GM18870 (cell line): ENCODE measurements at regions not wholly inside any gene's neighbourhood (a gene's known extent, or its start where the extent isn't known, plus 50 kb on each side); places are given as distances from the start of the nearest gene placed in this dataset.

ENCODE experiments used
- ATAC-seq: cut with Tn5 transposase; IDR thresholded peaks from one replicate; pipeline ENCODE4 v1.9.1; 2021; ENCODE audit warnings: moderate library complexity; ENCODE audit not compliant: unreplicated experiment

DNA sequence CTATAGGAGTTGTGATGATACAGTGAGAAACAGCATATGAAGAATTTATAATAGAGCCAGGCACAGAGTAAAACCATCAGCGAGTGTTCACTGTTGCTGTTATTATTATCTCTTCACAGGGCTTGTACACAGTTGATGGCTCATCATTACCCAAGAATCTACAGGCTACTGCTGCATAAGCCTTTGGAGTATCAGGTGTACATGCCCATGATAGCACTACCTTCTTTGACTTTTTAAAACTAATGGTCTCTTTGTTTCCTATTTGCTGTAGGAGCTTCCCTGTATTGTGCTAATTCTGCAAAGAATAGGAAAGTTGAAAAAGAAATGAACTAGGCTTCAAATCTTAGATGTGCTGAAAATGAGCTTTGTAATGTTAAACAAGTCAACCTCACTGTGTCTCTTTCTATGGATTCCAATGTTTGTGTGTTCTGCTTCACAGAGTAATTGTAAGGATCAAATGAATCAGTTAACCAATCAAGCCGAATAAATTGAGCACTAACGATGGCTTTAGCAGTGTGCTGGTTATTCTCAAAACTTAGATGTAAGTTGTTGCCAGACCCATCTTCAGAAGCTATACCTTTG lies 138.8 kb downstream of the TUSC7 start:
- no peak for ATAC-seq

DNA sequence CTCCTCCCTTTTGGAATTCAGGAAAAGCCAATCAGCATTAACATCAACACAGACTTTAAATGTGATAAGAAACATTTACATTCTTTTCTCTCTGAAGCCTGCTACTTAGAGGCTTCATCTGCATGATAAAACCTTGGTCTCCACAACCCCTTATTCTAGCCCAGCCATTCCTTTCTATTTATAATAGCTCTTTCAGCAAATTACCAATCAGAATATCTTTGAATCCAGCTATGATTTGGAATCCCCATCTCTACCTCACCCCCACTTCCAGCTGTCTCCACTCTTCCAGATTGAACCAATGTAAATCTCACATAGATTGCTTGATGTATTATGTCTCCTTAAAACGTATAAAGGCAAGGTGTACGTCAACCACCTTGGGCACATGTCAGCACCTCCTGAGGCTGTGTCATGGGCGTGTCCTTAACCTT lies 139.7 kb downstream of the TUSC7 start:
- ATAC-seq, result no peak

DNA sequence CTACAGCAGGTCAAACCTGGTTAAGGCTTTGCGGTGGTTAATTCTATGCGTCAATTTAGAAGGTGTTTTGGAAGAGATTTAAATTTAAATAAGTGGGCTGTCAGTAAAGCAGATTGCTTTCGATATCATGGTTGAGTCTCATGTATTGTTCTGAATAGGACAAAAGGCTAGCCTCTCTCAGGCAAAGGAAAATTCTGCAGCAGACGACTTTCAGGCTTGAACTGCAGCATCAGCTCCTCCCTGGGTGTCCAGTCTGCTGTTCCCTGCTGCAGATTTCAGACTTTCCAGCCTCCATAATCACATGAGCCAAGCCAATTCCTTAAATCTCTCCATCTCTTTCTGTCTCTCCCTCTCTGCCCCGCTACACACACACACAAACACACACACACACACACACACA lies 143.2 kb downstream of the TUSC7 start:
- ATAC-seq, result no peak

DNA sequence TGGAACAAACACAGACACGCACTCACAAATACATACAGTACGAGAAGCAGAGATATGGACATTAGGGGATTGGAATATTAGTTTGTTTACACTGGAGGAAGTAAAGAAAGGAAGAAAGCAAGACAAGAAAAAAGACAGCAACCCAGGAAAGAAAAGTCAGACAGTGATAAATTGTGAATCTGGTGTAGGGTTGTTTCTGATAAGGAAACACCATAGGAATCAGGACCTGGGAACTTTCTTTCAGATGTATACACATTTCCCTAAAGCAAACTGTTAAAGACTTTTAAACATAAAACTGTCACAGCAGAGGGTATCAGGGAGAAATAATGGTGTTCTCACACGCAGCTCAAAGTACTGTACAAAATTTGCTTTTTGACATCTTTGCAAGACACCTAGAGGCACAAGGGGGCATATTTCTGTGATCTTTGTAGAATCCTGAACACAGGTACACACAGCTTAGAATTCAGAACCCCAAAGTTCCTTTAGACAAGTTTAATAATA lies 153.7 kb downstream of the TUSC7 start:
- no peak for ATAC-seq

DNA sequence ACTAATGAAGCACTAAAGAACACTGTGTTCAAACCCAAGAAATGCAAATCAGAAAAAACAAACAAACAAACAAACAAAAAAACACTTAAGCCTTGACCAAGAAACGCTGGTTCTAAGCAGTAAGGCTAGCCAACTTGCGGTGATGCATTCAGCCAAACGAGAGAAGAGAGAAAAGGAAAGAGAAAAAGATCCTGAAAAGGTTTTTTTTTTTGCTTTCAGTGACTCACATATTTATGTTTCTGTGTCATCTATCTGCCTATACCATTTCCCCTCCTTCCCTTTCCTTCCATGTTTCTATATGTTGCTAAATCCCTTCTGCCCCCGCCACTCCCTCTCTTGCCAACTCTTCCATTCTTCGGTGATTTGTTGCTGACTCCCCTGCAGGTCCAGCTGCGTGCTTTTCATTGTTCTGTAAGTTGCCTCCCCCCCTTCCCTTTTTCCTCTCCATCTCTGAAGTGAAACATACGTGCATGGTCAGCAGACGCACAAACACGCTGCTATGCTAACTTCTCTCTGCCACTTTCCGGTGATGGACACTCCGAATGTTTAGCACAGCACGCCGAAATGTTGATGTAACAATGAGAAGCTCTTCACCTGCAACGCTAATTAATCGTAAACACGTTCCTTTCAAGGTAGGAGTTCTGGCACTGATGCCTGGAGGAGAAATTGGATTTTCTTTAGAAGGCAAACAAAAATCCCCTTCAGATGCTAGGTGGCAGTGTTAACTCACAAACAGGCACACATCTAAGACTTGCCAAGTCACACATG lies 154.4 kb downstream of the TUSC7 start:
- peak; percentile 58 for ATAC-seq

DNA sequence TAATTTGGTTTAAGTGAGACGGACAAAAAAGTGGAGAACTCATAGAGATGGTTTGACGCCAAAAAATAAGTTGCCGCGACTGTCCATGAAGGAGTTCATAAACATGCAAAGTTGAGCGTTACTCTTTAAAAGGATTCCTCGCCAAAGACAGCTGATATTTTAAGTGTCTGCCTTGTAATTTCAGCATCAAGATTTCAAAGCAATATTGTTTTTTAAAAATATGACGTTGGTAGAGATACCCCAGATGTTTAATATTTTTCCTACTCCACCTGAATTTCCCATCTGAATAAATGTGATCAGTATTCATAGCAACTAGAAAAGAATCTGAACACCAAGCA lies 155.0 kb downstream of the TUSC7 start:
- no peak for ATAC-seq

DNA sequence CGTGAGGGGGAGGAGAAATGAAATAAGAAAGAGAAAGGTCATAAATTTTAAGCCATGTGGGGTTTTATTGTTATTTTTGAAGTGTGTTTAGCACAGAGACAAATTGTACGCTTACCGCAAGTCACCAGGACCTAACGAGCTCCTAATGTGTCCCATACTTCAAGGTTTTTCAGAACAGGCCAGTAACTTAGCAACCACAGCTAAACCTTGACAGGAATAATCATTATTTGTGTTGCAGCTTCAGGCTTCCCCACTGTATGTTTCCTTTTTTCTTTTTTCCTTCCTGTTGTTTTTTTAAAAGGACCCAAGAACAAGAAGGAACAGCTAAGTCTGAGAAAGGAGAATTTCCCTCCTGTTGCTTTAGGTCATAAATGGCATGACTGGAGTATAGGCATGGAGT lies 160.8 kb downstream of the TUSC7 start:
- no peak for ATAC-seq

DNA sequence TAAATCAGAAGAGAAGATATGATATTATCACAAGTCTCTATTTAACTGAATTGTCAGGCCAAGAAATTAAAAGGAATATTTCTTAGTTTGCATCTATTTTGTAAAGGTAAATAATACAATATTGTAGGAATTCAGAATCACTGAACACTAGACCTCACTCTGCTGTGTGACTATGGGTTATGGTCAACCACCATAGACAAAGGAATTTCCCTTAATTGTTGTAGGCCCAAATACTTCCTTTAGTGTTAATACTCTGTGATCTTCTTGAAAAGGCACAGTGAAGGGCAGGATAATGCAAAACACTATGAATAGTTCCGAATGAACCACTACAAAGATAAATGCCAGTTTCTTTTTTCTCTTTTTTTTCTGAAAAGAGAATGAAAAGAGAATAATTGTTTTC lies 162.3 kb downstream of the TUSC7 start:
- ATAC-seq, result no peak

DNA sequence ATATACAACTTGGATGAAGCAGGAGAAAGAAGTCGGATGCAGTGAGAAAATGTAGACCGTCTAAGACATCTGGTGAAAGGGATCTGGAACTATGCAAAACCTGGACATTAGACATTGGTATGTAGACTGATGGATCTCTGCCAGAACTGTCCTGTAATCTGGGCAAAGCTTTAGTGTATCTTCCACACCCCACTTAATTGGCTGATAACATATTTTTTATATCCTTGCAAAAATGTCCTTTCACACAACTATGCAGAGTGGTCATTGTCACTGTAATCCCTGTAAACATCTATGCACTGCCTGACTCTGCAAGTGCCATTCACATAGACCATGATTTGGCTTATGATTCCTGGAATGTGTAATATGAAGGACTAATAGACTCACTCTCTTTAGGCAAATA lies 163.1 kb downstream of the TUSC7 start:
- ATAC-seq, result no peak

DNA sequence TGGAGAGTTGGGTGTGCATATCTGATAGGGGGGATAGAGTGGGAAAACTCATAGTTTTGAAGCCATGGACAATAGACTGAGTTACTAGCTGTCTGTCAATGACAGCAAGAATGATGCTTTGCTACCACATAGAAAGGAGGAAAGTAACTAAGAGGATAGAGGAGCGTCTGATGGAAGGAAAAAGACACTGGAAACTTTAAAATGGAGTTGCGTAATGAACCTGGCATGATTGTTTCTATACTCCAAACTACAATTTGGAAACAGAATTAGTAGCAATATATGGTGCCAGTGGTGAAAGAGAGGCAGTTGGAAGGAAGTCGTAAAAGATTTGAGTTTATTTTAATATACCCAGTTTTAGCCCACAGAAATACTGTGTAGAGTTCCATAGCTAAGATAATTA lies 163.6 kb downstream of the TUSC7 start:
- no peak for ATAC-seq

DNA sequence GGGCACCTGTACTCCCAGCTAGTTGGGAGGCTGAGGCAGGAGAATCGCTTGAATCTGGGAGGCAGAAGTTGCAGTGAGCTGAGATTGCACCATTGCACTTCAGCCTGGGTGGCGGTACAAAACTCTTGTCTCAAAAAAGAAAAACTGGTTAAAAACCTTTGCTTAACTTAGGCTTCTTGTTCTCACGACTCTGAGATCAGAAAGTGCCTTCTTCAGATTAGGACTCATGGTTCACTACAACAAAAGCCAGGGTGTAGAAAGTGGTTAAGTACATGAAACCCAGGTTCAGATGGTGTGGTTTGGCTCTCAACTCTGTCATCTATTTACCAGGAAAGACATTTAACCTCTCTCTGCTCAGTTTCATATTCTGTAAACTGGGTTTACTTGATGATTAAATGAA lies 168.4 kb downstream of the TUSC7 start:
- ATAC-seq, result peak; percentile 96

DNA sequence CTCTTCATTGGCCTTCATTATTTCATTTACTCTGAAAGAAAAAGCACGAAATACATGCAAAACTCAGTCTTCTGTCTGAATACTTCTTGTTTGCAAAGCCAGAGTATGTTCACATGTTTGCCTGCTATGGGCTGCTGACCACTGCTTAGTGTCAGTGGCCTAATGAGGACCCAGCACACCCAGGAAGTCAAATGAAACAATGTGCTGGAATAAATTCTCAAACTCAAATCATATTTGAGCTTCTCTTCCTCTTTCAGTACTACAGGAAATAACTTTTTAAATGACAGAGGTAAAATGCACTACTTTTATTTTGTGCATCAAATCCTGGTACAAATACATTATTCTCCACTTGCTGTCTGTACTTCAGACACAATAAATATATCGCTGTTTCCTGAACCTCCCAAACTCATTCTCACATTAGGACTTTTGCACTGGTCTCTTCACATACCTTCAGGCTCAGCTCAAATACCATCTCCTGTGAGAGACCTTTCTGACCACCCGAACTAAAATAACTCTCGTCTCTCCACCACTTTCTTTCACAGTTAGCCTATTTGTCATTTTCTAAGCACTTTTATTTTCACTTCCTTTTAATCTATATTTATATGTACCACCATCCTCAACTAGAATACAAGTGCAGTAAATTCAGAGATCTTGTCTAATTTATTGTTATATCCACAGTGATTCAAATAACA lies 176.8 kb downstream of the TUSC7 start:
- ATAC-seq, result peak; percentile 97

DNA sequence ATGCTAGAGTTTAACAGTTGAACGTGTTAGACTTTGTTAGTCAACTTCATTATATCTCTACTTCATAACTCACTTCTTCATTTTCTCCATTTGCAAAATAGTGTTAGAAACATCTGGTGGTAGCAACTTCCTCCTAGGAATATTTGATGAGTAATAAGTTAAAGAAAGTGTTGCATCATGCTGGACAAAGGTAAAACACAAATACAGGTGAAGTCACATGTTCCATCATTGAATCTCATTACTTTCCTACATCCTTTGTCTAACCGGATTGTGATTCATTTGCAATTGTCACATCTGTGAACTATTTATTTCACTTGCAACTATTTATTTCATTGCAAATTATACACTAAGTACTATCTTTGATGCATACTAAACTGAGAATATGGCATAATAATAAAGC lies 186.5 kb downstream of the TUSC7 start:
- no peak for ATAC-seq

DNA sequence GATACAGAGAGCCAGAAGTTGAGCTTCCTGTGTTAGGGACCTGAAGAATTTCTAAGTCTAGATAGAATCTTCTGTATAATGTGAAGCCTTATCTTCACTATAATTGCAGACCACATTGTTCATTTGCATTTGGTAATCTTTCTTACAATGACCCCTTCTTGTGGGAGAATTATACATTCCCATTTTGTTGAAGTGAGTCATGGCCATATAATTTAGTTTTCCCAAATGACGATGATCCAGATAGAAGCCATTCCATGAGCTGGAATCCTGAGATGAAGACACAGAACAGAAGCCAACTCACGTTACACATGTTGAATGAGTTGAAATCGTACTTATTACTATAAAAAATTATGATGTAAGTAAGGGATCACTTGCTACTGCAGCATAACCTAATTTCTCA lies 187.8 kb downstream of the TUSC7 start:
- no peak for ATAC-seq

DNA sequence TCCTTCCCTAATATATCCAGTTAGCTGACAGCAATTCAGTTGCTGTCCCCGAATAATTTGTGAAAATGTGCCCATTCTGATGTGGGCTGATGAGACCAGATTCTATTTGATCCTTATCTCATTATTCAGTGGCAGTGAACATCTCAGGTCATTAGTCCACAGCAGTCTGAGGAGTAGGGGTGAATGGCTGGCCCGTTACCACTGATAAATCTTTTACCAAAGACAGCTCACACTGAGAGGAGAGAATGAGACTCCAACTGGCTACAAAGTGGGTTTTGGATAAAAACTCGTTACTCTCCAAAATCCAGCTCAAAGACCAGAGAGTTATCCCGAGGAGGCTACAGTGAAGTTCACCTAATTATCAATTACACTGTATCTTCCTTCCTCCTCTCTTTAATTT lies 189.7 kb downstream of the TUSC7 start:
- no peak for ATAC-seq

DNA sequence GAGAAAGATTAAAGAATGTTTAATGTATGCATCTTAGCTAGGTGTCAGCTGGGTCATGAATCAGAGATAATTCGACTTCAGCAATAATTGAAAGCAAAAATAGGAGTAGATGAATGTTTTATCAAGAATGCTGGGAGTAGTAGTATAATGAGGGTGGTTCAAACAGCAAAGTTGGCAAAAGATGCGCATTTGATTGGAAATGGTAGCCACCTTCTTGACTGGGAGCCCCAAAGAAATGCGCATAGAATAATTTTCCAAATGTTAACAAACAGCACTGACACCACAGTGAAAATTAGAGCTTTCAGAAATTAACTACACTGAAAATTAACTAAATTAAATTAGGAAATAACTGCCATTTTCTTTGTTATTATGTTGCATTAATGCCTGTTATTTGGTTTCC lies 195.8 kb downstream of the TUSC7 start:
- no peak for ATAC-seq

DNA sequence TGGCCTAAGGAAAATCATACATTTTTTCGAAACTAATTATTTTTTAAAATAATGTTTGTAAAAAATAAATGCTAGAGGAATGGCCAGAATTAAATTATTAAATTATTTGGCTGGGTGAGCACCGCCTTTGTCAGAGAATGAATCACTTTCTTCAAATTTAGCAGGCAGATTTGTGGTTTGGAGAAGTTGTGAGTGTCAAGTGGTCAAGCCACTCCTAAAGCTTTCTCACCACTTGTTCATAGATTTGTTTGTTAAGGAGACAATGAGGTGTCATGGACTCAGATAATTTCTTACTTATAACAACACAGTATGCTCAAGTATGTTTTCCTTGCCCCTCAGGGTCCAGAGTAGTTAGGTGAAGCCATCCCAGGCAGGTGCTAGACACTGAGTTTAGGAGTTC lies 196.2 kb downstream of the TUSC7 start:
- no peak for ATAC-seq

DNA sequence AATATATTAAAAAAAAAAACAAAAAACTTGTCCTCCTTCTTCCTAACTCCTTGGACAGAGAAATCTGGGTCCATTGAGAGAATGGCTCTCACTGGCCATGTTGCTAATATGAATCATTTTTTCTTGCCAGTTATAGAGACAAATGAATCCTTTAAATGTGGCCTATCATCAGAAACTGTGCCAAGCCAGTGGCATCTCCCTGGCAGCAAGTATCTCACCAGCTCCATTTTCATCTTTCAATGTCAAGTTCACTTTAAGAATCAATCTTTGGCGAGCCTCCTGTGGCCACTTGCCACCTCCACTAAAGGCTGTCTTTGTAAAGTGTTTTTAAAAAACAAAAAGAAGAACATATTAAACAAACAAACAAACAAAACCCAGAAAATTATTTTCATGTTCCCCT lies 202.5 kb downstream of the TUSC7 start:
- ATAC-seq, result no peak

DNA sequence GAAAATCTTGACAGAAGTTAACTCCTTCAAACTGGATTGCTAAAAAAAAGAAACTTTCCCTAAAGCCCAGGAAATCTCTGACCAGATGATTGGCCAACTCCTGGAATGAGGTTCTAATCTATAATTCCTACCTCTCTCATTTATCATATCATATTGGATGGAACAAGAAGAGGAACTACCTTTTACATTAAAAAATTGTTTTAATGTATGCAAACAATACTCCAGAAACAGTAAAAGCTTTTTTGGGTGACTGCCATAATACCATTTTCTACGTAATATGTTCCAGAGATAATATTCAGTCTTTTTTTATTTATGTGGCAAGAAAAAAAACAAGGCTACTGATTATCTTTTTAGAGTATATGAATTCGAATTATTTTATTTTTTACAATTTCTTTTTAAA lies 204.4 kb downstream of the TUSC7 start:
- ATAC-seq, result no peak

DNA sequence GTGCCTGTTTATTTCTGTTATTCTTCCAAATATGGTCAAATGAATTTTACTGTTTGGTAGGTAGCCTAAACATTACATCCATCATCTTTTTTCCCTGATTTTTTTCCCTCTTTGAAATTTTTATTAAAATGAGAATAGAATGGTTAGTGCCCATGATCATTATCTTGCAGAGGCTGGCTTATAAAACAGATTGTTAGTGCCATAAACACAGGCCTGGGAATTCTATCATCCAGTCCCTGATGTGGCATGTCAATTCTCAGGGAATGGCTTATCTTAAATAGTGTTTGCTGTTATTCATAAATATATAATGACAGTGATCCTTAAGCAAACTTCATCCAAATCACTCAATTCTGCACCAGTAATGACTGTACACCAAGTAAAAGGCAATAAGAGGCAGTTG lies 207.3 kb downstream of the TUSC7 start:
- no peak for ATAC-seq

DNA sequence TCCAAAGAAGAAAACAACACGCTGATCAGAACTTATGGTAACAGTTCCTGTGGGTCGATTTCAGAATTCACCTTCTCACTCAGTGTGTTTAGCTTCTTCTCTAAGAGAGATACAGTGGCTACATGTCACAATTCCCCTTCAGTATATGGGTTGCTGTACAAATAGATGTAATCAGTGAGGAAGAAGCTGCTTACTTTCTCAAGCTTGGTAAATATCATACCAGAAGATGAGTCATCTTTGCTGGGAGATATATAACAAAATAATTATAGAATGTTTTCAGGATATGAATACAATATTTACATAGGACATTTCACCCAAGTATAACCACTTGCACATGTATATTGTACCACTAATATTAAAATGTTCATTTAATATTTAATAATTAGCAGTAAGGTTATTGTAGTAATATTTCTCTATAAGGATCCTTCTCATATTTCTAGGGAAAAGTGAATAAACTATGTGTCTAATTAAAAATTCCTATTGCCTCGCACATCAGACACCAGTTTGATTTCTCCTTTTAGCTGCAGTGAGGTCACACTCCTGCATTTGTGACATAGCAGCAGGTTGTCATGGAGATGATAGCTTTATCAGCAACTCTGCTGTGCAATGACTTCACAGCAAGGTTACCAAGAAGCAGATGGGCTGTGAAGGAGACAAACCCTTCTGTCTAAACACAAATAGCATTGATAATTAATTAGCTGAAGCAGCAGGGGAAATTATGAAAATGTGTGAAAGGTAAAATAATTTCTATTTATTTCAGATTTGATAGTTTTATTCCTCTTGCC lies 211.4 kb downstream of the TUSC7 start:
- no peak for ATAC-seq

DNA sequence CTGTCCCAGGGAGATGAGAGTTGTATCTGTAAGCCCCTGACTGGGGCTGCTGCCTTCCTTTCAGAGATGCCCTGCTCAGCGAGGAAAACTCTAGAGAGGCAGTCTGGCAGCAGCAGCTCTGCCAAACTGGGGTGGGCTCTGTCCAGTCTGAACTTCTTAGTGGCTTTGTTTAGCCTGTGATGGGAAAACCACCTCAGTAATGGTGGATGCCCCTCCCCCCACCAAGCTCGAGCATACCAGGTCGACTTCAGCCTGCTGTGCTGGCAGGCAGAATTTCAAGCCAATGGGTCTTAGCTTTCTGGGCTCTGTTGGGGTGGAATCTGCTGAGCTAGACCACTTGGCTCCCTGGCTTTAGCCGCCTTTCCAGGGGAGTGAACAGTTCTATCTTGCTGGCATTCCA lies 218.3 kb downstream of the TUSC7 start:
- no peak for ATAC-seq
